Right lobe of liver (tissue), 4 donors: ENCODE measurements at regions not wholly inside any gene's neighbourhood (a gene's known extent, or its start where the extent isn't known, plus 50 kb on each side); places are given as distances from the start of the nearest gene placed in this dataset.

Source experiments
- CTCF ChIP-seq, 4 donors: fragments of 200-600 bp in 3 of 4; fragments of 450-650 bp in 1 of 4; IDR thresholded peaks; one replicate each; pipeline versions ENCODE4 v1.5.1 to v1.8.0; 2016 to 2022; ENCODE audit warnings: antibody characterized with exemption in 4 of 4, mild to moderate bottlenecking in 2 of 4
- POLR2A ChIP-seq: fragments of 450-650 bp; IDR thresholded peaks from one replicate; pipeline ENCODE4 v1.6.1; 2017; ENCODE audit warnings: antibody characterized with exemption, mild to moderate bottlenecking
- donor health status: DM: no; HTN: no; CAD: no.
- donor health status: DM: no; HTN: no; CAD: no.
- donor health status: DM: no; HTN: yes; CAD: no.

- TF ChIP-seq POLR2A (no peak), CTCF (IDR thresholded peaks at IDR 0.05) (no peak)
Measured at GRCh38 chr15:39115379-39116057, 465.4 kb upstream of the THBS1 start.
